ENCODE measurements at regions not wholly inside any gene's neighbourhood (a gene's known extent, or its start where the extent isn't known, plus 50 kb on each side); places are given as distances from the start of the nearest gene placed in this dataset.

- TF ChIP-seq EP300 (IDR thresholded peaks at IDR 0.05), result no peak
- no peak for TF ChIP-seq CHD2 (IDR thresholded peaks at IDR 0.05; ENCODE audit: low read length, partially characterized antibody)
- TF ChIP-seq NR3C1 (IDR thresholded peaks at IDR 0.05), result no peak
- no peak for TF ChIP-seq POLR2A (IDR thresholded peaks at IDR 0.05; ENCODE audit: low read length)
- TF ChIP-seq BHLHE40 (IDR thresholded peaks at IDR 0.05; ENCODE audit: low read depth, low read length), result no peak
- TF ChIP-seq CTCF (IDR thresholded peaks at IDR 0.05), result no peak
- no peak for TF ChIP-seq ZC3H11A (IDR thresholded peaks at IDR 0.05)
- no peak for TF ChIP-seq NPAS2 (CRISPR knock-in tag; IDR thresholded peaks at IDR 0.05; ENCODE audit: borderline replicate concordance)
- TF ChIP-seq CEBPB (IDR thresholded peaks at IDR 0.05), result no peak
Observed at GRCh38 chr5:118017536-118017935, 970.8 kb downstream of the DTWD2 start.
